ENCODE measurements at regions not wholly inside any gene's neighbourhood (a gene's known extent, or its start where the extent isn't known, plus 50 kb on each side); places are given as distances from the start of the nearest gene placed in this dataset.
A peak's percentile ranks its signal among the peaks of the same experiment; 100 is the strongest.

- Mint-ChIP-seq H3K36me3 (ENCODE audit: insufficient read depth, unreplicated experiment) (no peaks in the 10 kb centered on the region), H3K27me3 (ENCODE audit: unreplicated experiment) (no peaks in the 10 kb centered on the region), H3K27ac (ENCODE audit: unreplicated experiment) (no peak overlapping the region), H3K4me1 (ENCODE audit: low read depth, unreplicated experiment) (peaks cover 6% of the 10 kb centered on the region), H3K9me3 (ENCODE audit: low read depth, unreplicated experiment) (peaks cover 3% of the 10 kb centered on the region), H3K4me3 (ENCODE audit: low read depth, unreplicated experiment) (no peak overlapping the region)
- no peak for TF ChIP-seq CTCF (IDR thresholded peaks at IDR 0.05; ENCODE audit: unreplicated experiment)
- intact Hi-C loops (cut with micrococcal nuclease; ENCODE audit: unreplicated experiment), result no loop called here
- CTCF ChIA-PET, result no interaction called here
- no TSS peak for BruUV-seq (replicated peaks)
- DNase-seq, result no peak
Observed at GRCh38 chrX:122440832-122441231, 743.2 kb upstream of the GRIA3 start.

GRCh38 chrX:122441451-122441850 is 742.6 kb upstream of the GRIA3 start:
- Mint-ChIP-seq H3K36me3 (ENCODE audit: insufficient read depth, unreplicated experiment) (no peaks in the 10 kb centered on the region), H3K4me3 (ENCODE audit: low read depth, unreplicated experiment) (no peak overlapping the region), H3K27ac (ENCODE audit: unreplicated experiment) (no peak overlapping the region), H3K27me3 (ENCODE audit: unreplicated experiment) (no peaks in the 10 kb centered on the region), H3K4me1 (ENCODE audit: low read depth, unreplicated experiment) (peaks cover 9% of the 10 kb centered on the region), H3K9me3 (ENCODE audit: low read depth, unreplicated experiment) (peaks cover 3% of the 10 kb centered on the region)
- no peak for DNase-seq
- TF ChIP-seq CTCF (IDR thresholded peaks at IDR 0.05; ENCODE audit: unreplicated experiment), result no peak
- BruUV-seq (replicated peaks), result no TSS peak
- CTCF ChIA-PET, result no interaction called here
- intact Hi-C loops (cut with micrococcal nuclease; ENCODE audit: unreplicated experiment), result no loop called here

GRCh38 chrX:122445466-122445865 is 738.6 kb upstream of the GRIA3 start:
- BruUV-seq (replicated peaks), result no TSS peak
- Mint-ChIP-seq H3K36me3 (ENCODE audit: insufficient read depth, unreplicated experiment) (no peaks in the 10 kb centered on the region), H3K4me3 (ENCODE audit: low read depth, unreplicated experiment) (no peak overlapping the region), H3K27me3 (ENCODE audit: unreplicated experiment) (no peaks in the 10 kb centered on the region), H3K9me3 (ENCODE audit: low read depth, unreplicated experiment) (no peaks in the 10 kb centered on the region), H3K4me1 (ENCODE audit: low read depth, unreplicated experiment) (peaks cover 9% of the 10 kb centered on the region), H3K27ac (ENCODE audit: unreplicated experiment) (peak overlapping the region; percentile 66)
- CTCF ChIA-PET, result no interaction called here
- DNase-seq, result no peak
- no peak for TF ChIP-seq CTCF (IDR thresholded peaks at IDR 0.05; ENCODE audit: unreplicated experiment)
- intact Hi-C loops (cut with micrococcal nuclease; ENCODE audit: unreplicated experiment), result no loop called here

- intact Hi-C loops (cut with micrococcal nuclease; ENCODE audit: unreplicated experiment), result no loop called here
- CTCF ChIA-PET, result no interaction called here
- TF ChIP-seq CTCF (IDR thresholded peaks at IDR 0.05; ENCODE audit: unreplicated experiment), result no peak
- BruUV-seq (replicated peaks), result no TSS peak
- H3K27me3 Mint-ChIP-seq (ENCODE audit: unreplicated experiment), result no peaks in the 10 kb centered on the region
- H3K4me1 Mint-ChIP-seq (ENCODE audit: low read depth, unreplicated experiment), result no peaks in the 10 kb centered on the region
- peaks cover 4% of the 10 kb centered on the region for H3K9me3 Mint-ChIP-seq (ENCODE audit: low read depth, unreplicated experiment)
- no peak overlapping the region for H3K27ac Mint-ChIP-seq (ENCODE audit: unreplicated experiment)
- no peak for DNase-seq
- no peak overlapping the region for H3K4me3 Mint-ChIP-seq (ENCODE audit: low read depth, unreplicated experiment)
- H3K36me3 Mint-ChIP-seq (ENCODE audit: insufficient read depth, unreplicated experiment), result no peaks in the 10 kb centered on the region
Observed at GRCh38 chrX:122464341-122464740, 719.7 kb upstream of the GRIA3 start.

- Mint-ChIP-seq H3K27me3 (ENCODE audit: unreplicated experiment) (no peaks in the 10 kb centered on the region), H3K9me3 (ENCODE audit: low read depth, unreplicated experiment) (no peaks in the 10 kb centered on the region), H3K4me3 (ENCODE audit: low read depth, unreplicated experiment) (no peak overlapping the region), H3K36me3 (ENCODE audit: insufficient read depth, unreplicated experiment) (no peaks in the 10 kb centered on the region), H3K4me1 (ENCODE audit: low read depth, unreplicated experiment) (no peaks in the 10 kb centered on the region), H3K27ac (ENCODE audit: unreplicated experiment) (no peak overlapping the region)
- intact Hi-C loops (cut with micrococcal nuclease; ENCODE audit: unreplicated experiment), result no loop called here
- CTCF ChIA-PET, result no interaction called here
- TF ChIP-seq CTCF (IDR thresholded peaks at IDR 0.05; ENCODE audit: unreplicated experiment), result no peak
- no peak for DNase-seq
- BruUV-seq (replicated peaks), result no TSS peak
Observed at GRCh38 chrX:122475306-122475705, 708.8 kb upstream of the GRIA3 start.
